ENCODE measurements at regions not wholly inside any gene's neighbourhood (a gene's known extent, or its start where the extent isn't known, plus 50 kb on each side); places are given as distances from the start of the nearest gene placed in this dataset.

DNA sequence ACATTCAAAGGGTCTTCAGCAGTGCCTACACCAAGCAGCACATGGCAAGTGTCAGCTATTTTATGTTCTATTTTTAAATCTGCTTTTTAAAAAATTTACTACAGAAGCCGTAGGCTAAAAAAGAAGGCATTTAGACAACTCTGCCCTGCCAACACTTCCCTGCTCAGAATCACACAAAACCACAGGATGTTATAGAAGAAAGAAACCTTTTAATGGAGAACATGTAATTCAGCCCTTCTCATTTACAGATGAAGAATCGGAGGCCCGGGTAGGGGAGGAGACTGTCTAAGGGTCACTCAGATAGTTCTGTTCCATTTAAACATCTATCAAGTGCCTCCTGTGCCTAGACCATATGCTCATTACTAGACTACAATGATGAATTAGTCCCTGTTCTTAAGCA lies 171.8 kb upstream of the NTF3 start:
- Histone ChIP-seq H3K9me3 (no peaks in the 10 kb centered on the region), H3K27ac (no peak overlapping the region), H3K27me3 (no peaks in the 10 kb centered on the region), H3K4me3 (no peak overlapping the region), H3K36me3 (no peaks in the 10 kb centered on the region), H3K4me1 (no peaks in the 10 kb centered on the region)
- DNase-seq = no peak
- no peak for TF ChIP-seq POLR2AphosphoS5 (IDR thresholded peaks at IDR 0.05)
- no peak for TF ChIP-seq POLR2A (IDR thresholded peaks at IDR 0.05)
- no peak for TF ChIP-seq EP300 (IDR thresholded peaks at IDR 0.05)
- TF ChIP-seq, protein P1, sequence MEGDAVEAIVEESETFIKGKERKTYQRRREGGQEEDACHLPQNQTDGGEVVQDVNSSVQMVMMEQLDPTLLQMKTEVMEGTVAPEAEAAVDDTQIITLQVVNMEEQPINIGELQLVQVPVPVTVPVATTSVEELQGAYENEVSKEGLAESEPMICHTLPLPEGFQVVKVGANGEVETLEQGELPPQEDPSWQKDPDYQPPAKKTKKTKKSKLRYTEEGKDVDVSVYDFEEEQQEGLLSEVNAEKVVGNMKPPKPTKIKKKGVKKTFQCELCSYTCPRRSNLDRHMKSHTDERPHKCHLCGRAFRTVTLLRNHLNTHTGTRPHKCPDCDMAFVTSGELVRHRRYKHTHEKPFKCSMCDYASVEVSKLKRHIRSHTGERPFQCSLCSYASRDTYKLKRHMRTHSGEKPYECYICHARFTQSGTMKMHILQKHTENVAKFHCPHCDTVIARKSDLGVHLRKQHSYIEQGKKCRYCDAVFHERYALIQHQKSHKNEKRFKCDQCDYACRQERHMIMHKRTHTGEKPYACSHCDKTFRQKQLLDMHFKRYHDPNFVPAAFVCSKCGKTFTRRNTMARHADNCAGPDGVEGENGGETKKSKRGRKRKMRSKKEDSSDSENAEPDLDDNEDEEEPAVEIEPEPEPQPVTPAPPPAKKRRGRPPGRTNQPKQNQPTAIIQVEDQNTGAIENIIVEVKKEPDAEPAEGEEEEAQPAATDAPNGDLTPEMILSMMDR (IDR thresholded peaks at IDR 0.05) = no peak
- 42 to 64% (median 47%) methylated on average over 3 of the region's 3 CpGs for WGBS, 5 donors
- intact Hi-C loops (cut with DNase I; ENCODE audit: low total_unique reads) = no loop called here

DNA sequence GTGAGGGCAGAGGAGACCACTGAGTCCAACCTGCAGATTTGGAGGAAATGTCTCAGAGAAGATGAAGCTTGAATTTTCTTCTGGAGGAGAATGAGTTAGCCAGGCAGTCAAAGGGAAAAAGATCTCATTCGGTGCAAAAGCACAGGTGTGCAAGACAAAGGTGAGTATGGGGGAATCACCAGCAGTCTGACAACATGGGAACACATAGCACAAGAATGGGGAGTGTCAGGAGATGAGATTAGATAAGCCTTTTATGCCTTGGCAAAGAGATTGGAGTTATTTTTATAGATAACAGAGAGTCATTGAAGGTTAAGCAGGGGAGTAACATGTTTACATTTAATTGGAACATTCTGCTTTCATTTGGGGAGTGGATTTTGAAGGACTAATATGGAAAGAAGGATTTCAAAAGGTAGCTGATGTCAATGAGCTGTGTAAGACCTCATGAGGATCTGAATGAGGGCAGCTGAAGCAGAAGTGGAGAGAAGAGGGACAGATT lies 171.3 kb upstream of the NTF3 start:
- 30 to 59% (median 44%) methylated on average over 1 of the region's 1 CpG for WGBS, 5 donors
- peak in 1 of 3 donors; percentile 51 for TF ChIP-seq POLR2AphosphoS5 (IDR thresholded peaks at IDR 0.05)
- TF ChIP-seq, protein P1 (IDR thresholded peaks at IDR 0.05) = no peak
- no peak for TF ChIP-seq EP300 (IDR thresholded peaks at IDR 0.05)
- intact Hi-C loops (cut with DNase I; ENCODE audit: low total_unique reads) = no loop called here
- H3K27ac ChIP-seq = peak overlapping the region in 1 of 5 donors; percentile 28
- H3K4me3 ChIP-seq = no peak overlapping the region
- H3K27me3 ChIP-seq = no peaks in the 10 kb centered on the region
- H3K4me1 ChIP-seq = no peaks in the 10 kb centered on the region
- H3K36me3 ChIP-seq = no peaks in the 10 kb centered on the region
- no peaks in the 10 kb centered on the region for H3K9me3 ChIP-seq
- no peak for DNase-seq

DNA sequence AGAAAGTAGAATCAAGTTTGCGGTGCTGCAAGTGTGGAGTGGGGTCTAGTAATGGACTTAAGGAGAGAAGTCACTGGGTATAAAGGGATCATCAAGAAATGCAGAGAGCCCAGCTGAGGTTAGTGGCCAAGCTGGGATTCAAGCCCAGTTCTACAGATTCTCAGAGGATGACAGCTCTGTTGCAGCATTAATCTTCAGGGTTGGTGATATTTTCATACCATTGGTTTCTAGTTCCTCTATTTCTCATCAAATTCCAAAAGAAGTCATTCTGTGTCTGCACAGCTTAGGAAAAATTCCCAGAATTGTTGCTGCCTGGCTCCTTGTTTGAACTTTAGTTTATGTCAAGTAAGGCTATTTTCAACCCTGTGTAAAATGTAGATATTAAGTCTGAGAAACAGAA lies 169.5 kb upstream of the NTF3 start:
- intact Hi-C loops (cut with DNase I; ENCODE audit: low total_unique reads) = no loop called here
- Histone ChIP-seq H3K9me3 (no peaks in the 10 kb centered on the region), H3K27ac (no peak overlapping the region), H3K4me3 (no peak overlapping the region), H3K27me3 (no peaks in the 10 kb centered on the region), H3K36me3 (no peaks in the 10 kb centered on the region), H3K4me1 (no peaks in the 10 kb centered on the region)
- WGBS, 5 donors = 78 to 90% (median 83%) methylated on average over 1 of the region's 1 CpG
- no peak for TF ChIP-seq EP300 (IDR thresholded peaks at IDR 0.05)
- no peak for TF ChIP-seq POLR2A (IDR thresholded peaks at IDR 0.05)
- TF ChIP-seq, protein P1 (IDR thresholded peaks at IDR 0.05) = no peak
- TF ChIP-seq POLR2AphosphoS5 (IDR thresholded peaks at IDR 0.05) = no peak
- DNase-seq = no peak

DNA sequence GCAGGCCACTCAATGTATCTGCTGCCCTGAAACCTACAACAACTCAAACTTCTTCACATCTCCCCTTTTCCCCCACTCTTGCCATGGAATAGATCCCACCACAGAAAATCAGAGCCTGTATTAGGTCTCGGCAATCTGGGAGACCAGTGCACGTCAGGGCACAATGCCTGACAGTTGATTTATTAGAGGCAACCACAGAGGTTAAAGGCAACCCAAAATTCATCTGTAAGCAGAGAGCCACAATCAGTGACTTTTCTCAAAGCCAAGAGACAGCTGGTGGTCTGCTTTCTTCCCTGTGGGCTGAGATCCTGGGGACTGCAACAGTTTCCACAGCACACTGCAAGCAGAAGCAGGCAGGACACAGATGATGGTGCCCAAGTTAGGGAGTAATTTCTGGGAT lies 169.0 kb upstream of the NTF3 start:
- Histone ChIP-seq H3K4me1 (no peaks in the 10 kb centered on the region), H3K27ac (no peak overlapping the region), H3K9me3 (no peaks in the 10 kb centered on the region), H3K27me3 (no peaks in the 10 kb centered on the region), H3K36me3 (no peaks in the 10 kb centered on the region), H3K4me3 (no peak overlapping the region)
- TF ChIP-seq, protein P1 (IDR thresholded peaks at IDR 0.05) = no peak
- TF ChIP-seq POLR2A (IDR thresholded peaks at IDR 0.05) (no peak), POLR2AphosphoS5 (IDR thresholded peaks at IDR 0.05) (no peak), EP300 (IDR thresholded peaks at IDR 0.05) (no peak)
- no peak for DNase-seq
- intact Hi-C loops (cut with DNase I; ENCODE audit: low total_unique reads) = no loop called here
- WGBS, 5 donors = 26 to 76% (median 61%) methylated on average over 2 of the region's 2 CpGs

Measured in stomach (tissue), 8 donors.